T-helper 1 cell treated with Interleukin-12 subunit alpha and Interleukin-12 subunit beta and Interleukin-4 antibody, amounts not matched to agents 30 μg/mL and 1 μg/mL, for 36 hours (primary cell): ENCODE measurements at regions not wholly inside any gene's neighbourhood (a gene's known extent, or its start where the extent isn't known, plus 50 kb on each side); places are given as distances from the start of the nearest gene placed in this dataset.

Source experiments
- H3K27ac Mint-ChIP-seq: one replicate; pipeline ENCODE4 v1.8.0; 2021; ENCODE audit warnings: mild to moderate bottlenecking, mixed read lengths
- H3K27me3 Mint-ChIP-seq: one replicate; pipeline ENCODE4 v1.8.0; 2021; ENCODE audit warnings: low read depth, mixed read lengths
- H3K36me3 Mint-ChIP-seq: one replicate; pipeline ENCODE4 v1.8.0; 2021; ENCODE audit warnings: low read depth, mixed read lengths
- H3K4me1 Mint-ChIP-seq: one replicate; pipeline ENCODE4 v1.8.0; 2021; ENCODE audit warnings: low read depth, mixed read lengths
- H3K4me3 Mint-ChIP-seq: one replicate; pipeline ENCODE4 v1.8.0; 2021; ENCODE audit warnings: mild to moderate bottlenecking, moderate library complexity, mixed read lengths
- H3K9me3 Mint-ChIP-seq: one replicate; pipeline ENCODE4 v1.8.0; 2021; ENCODE audit warnings: mixed read lengths

DNA sequence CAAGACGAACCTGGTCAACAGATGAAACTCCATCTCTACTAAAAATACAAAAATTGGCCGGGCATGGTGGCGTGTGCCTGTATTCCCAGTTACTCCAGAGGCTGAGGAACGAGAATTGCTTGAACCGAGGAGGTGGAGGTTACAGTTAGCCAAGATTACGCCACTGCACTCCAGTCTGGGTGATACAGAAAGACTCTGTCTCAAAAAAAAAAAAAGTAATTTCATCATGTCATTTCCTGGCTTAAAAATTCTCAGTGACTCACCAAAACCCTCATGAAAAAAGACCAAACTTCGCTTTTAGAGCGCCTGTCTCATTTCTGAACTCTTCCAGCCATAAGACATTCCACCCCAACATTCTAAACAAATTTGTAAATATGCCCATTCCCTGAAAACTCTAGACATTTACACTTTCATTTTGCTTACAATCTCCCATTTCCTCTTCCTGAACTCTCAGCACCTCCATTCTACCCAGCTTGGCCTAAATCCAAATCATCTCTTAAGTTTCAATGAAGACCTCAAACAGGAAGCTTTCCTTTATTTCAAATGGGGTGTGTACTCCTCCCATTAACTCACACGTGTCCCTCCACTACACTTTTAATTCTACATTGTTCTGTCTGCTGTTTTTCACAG is 50.5 kb upstream of the PRRC2C start:
- no peaks in the 10 kb centered on the region for H3K27me3 Mint-ChIP-seq

More for the DNA sequence above, 50.5 kb upstream of the PRRC2C start:
- Mint-ChIP-seq H3K36me3 (no peaks in the 10 kb centered on the region), H3K9me3 (no peaks in the 10 kb centered on the region), H3K27ac (peak overlapping the region; percentile 55), H3K4me1 (peaks cover 7% of the 10 kb centered on the region), H3K4me3 (peak overlapping the region; percentile 3)
